WTC11 (cell line): ENCODE measurements at regions not wholly inside any gene's neighbourhood (a gene's known extent, or its start where the extent isn't known, plus 50 kb on each side); places are given as distances from the start of the nearest gene placed in this dataset.
"Not testable (repeated sequence)": the region's sequence is repeated elsewhere in the genome, so short reads cannot be mapped to it uniquely, and the experiment has no call there.

Experiments used
- FOXJ3 ChIP-seq: sonication (generic); formaldehyde crosslinking; IDR thresholded peaks from 2 replicates; pipeline ENCODE4 v1.9.0; 2021; ENCODE audit warnings: missing genetic modification reagents, mild to moderate bottlenecking, borderline replicate concordance
- NR2C2 ChIP-seq: sonication (generic); formaldehyde crosslinking; IDR thresholded peaks from 2 replicates; pipeline ENCODE4 v1.8.0; 2022; ENCODE audit warnings: mild to moderate bottlenecking, missing genetic modification reagents

DNA sequence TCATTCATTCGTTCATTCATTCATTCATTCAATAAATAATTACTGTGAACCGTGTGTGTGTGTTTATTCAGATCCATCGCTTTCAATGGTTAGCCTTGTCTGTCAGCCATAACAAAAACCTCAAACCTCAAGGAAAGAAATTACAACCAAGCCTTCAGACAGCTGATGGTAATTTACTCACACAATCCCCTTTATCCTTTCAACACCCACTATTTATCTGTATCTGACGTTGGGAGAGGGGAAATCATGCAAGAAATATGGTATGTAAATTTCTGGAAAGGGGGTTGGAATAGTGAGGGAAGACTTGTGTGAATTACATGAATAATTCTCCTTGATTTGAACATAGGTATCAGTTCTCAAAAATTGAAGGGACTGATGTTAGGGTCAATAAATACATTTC is 173.6 kb upstream of the NBPF19 start:
- TF ChIP-seq FOXJ3, NR2C2 (CRISPR knock-in tag): not testable (repeated sequence)
